SU-DHL-6 (cell line): ENCODE measurements at regions not wholly inside any gene's neighbourhood (a gene's known extent, or its start where the extent isn't known, plus 50 kb on each side); places are given as distances from the start of the nearest gene placed in this dataset.

Experiments
- EZH2phosphoT487 ChIP-seq: fragments of 200-600 bp; sonication (generic), shearing (Covaris generic); conservative IDR thresholded peaks from 2 replicates; pipeline ENCODE4 v1.6.1; 2018; ENCODE audit warnings: mild to moderate bottlenecking, antibody characterized with exemption, low read length, moderate library complexity, mixed read lengths
- TF ChIP-seq, protein P1 (sequence below): fragments of 200-600 bp; sonication (generic); IDR thresholded peaks from one replicate; pipeline ENCODE4 v1.5.1; 2017; ENCODE audit warnings: antibody characterized with exemption, mild to moderate bottlenecking, low read length, moderate library complexity; ENCODE audit not compliant: insufficient read depth, poor library complexity, severe bottlenecking

DNA sequence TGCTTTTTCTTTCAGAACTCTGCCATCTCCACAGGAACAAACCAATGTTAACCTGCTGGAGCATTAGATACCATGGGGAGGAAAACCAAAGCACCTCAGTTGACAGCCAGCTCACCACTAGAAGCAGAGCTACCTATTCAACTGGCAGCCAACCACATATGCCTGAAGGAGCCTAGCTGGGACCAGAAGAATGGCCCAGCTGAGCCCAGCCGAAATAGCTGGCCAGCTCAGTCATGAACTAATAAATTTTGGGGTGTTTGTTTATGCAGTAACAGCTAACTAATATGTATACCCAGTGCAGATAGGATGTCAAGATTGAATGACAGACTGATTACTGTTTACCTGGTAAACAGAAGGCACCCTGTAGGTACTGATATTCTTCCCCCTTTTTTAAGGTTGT lies 1117.5 kb downstream of the TBL1XR1 start:
- TF ChIP-seq, protein P1, sequence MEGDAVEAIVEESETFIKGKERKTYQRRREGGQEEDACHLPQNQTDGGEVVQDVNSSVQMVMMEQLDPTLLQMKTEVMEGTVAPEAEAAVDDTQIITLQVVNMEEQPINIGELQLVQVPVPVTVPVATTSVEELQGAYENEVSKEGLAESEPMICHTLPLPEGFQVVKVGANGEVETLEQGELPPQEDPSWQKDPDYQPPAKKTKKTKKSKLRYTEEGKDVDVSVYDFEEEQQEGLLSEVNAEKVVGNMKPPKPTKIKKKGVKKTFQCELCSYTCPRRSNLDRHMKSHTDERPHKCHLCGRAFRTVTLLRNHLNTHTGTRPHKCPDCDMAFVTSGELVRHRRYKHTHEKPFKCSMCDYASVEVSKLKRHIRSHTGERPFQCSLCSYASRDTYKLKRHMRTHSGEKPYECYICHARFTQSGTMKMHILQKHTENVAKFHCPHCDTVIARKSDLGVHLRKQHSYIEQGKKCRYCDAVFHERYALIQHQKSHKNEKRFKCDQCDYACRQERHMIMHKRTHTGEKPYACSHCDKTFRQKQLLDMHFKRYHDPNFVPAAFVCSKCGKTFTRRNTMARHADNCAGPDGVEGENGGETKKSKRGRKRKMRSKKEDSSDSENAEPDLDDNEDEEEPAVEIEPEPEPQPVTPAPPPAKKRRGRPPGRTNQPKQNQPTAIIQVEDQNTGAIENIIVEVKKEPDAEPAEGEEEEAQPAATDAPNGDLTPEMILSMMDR, result no peak
- TF ChIP-seq EZH2phosphoT487, result no peak
